K562 (cell line): ENCODE measurements at regions not wholly inside any gene's neighbourhood (a gene's known extent, or its start where the extent isn't known, plus 50 kb on each side); places are given as distances from the start of the nearest gene placed in this dataset.

Source experiments
- CTCF ChIP-seq, 3 experiments: IDR thresholded peaks in 2 of 3; conservative IDR thresholded peaks in 1 of 3; 2 replicates each; pipeline ENCODE4 v1.5.1; 2011 to 2012; ENCODE audit warnings: low read length in 3 of 3, mild to moderate bottlenecking in 3 of 3, control low read depth in 2 of 3, improper control_type of control experiment in 1 of 3, inconsistent platforms in 1 of 3, low read depth in 1 of 3, mixed read lengths in 1 of 3, moderate library complexity in 1 of 3; ENCODE audit not compliant: insufficient read depth in 2 of 3
- KAT2B ChIP-seq: IDR thresholded peaks from one replicate; pipeline ENCODE4 v1.6.1; 2012; ENCODE audit warnings: low read depth, mild to moderate bottlenecking, control low read depth, inconsistent platforms, low read length, moderate library complexity
- LEF1 ChIP-seq: fragments of 450-650 bp; IDR thresholded peaks from 2 replicates; pipeline ENCODE4 v1.6.1; 2016; ENCODE audit warnings: mild to moderate bottlenecking
- MYNN ChIP-seq, 2 experiments: sonication (generic); formaldehyde crosslinking in 1 of 2; IDR thresholded peaks; 2 replicates each; pipeline versions ENCODE4 v1.5.0 to v1.6.1; 2016 to 2020; ENCODE audit warnings: antibody characterized with exemption in 1 of 2, missing genetic modification reagents in 1 of 2
- SPI1 ChIP-seq: IDR thresholded peaks from 2 replicates; pipeline ENCODE4 v1.6.1; 2011; ENCODE audit warnings: low read depth, low read length, control low read depth, borderline replicate concordance
- TF ChIP-seq, protein P1 (sequence below), 2 experiments: IDR thresholded peaks in 1 of 2; conservative IDR thresholded peaks in 1 of 2; 2 replicates each; pipeline ENCODE4 v1.6.1; 2016; ENCODE audit warnings: low read depth in 2 of 2, mild to moderate bottlenecking in 1 of 2, missing compliant biosample characterization in 1 of 2, missing genetic modification characterization in 1 of 2, moderate library complexity in 1 of 2

DNA sequence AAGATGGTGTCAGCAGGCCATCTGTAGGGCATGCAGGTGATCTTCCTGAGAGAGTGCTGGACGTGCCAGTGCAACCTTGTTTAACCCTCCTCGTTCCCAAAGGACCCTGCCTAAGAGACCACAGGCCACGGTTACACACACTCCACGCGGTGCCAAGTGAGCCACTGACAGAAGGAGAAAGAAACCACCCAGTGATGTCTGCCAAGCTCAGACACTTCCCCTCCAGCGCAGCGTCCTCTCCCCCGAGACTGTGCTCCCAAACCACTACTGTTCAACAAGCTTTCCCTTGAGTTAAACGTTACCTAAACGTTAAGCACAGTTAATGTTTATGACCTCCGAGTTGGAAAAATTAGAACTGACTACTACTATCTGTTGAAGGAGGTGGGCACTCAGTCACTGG is 119.1 kb upstream of the NCK2 start:
- TF ChIP-seq CTCF (IDR thresholded peaks at IDR 0.05 in 2 of 3, conservative IDR thresholded peaks at IDR 0.05 in 1 of 3; ENCODE audit: insufficient read depth in 2 of 3, low read depth in 1 of 3, low read length in 3 of 3) (no peak), KAT2B (no peak), MYNN (IDR thresholded peaks at IDR 0.05) (no peak), MYNN (CRISPR knock-in tag; IDR thresholded peaks at IDR 0.05) (no peak), LEF1 (no peak), SPI1 (no peak)
- TF ChIP-seq, protein P1, sequence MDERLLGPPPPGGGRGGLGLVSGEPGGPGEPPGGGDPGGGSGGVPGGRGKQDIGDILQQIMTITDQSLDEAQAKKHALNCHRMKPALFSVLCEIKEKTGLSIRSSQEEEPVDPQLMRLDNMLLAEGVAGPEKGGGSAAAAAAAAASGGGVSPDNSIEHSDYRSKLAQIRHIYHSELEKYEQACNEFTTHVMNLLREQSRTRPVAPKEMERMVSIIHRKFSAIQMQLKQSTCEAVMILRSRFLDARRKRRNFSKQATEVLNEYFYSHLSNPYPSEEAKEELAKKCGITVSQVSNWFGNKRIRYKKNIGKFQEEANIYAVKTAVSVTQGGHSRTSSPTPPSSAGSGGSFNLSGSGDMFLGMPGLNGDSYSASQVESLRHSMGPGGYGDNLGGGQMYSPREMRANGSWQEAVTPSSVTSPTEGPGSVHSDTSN (CRISPR knock-in tag; IDR thresholded peaks at IDR 0.05; ENCODE audit: low read depth): no peak
- TF ChIP-seq, protein P1 (tag; conservative IDR thresholded peaks at IDR 0.05; ENCODE audit: low read depth): no peak
